Activated naive CD4-positive, alpha-beta T cell treated with anti-CD3 and anti-CD28 coated beads for 36 hours (primary cell): ENCODE measurements at regions not wholly inside any gene's neighbourhood (a gene's known extent, or its start where the extent isn't known, plus 50 kb on each side); places are given as distances from the start of the nearest gene placed in this dataset.
A peak's percentile ranks its signal among the peaks of the same experiment; 100 is the strongest.

ENCODE experiments used
- CTCF ChIA-PET: fragments of 350-600 bp; sonication (Branson Sonifier 250); formaldehyde crosslinking; loops from one replicate; lab custom pipeline; 2021; ENCODE audit warnings: antibody characterized with exemption; lab: Charles Lee
- DNase-seq: peaks from one replicate; pipeline ENCODE4 v3.0.0-alpha.2; 2020
- H3K27ac Mint-ChIP-seq: one replicate; pipeline ENCODE4 v1.8.0; 2021; ENCODE audit warnings: mild to moderate bottlenecking, mixed read lengths
- H3K27me3 Mint-ChIP-seq: one replicate; pipeline ENCODE4 v1.8.0; 2021; ENCODE audit warnings: low read depth, mixed read lengths
- H3K36me3 Mint-ChIP-seq: one replicate; pipeline ENCODE4 v1.8.0; 2021; ENCODE audit warnings: low read depth, mixed read lengths
- H3K4me1 Mint-ChIP-seq: one replicate; pipeline ENCODE4 v1.8.0; 2021; ENCODE audit warnings: low read depth, mixed read lengths
- H3K4me3 Mint-ChIP-seq: one replicate; pipeline ENCODE4 v1.8.0; 2021; ENCODE audit warnings: mild to moderate bottlenecking, moderate library complexity, mixed read lengths
- H3K9me3 Mint-ChIP-seq: one replicate; pipeline ENCODE4 v1.8.0; 2021; ENCODE audit warnings: mixed read lengths
- intact Hi-C: fragments of 100-400 bp; cut with micrococcal nuclease; formaldehyde crosslinking; loops from one replicate; pipeline ENCODE4 v1.15.1; 2023

GRCh38 chr12:125515887-125516286 lies 450.7 kb downstream of the AACS start:
- Mint-ChIP-seq H3K27me3 (no peaks in the 10 kb centered on the region), H3K4me1 (no peaks in the 10 kb centered on the region), H3K9me3 (no peaks in the 10 kb centered on the region), H3K4me3 (no peak overlapping the region), H3K36me3 (no peaks in the 10 kb centered on the region), H3K27ac (no peak overlapping the region)
- DNase-seq = no peak
- intact Hi-C loops = no loop called here
- CTCF ChIA-PET = no interaction called here

- intact Hi-C loops = no loop called here
These were observed 452.8 kb downstream of the AACS start for GRCh38 chr12:125518074-125518473.

GRCh38 chr12:125519026-125519651 lies 453.9 kb downstream of the AACS start:
- Mint-ChIP-seq H3K4me1 (no peaks in the 10 kb centered on the region), H3K4me3 (no peak overlapping the region), H3K27ac (no peak overlapping the region), H3K36me3 (no peaks in the 10 kb centered on the region), H3K27me3 (peaks cover 3% of the 10 kb centered on the region), H3K9me3 (peaks cover 3% of the 10 kb centered on the region)
- DNase-seq = no peak
- intact Hi-C loops = no loop called here
- CTCF ChIA-PET = no interaction called here

More at GRCh38 chr12:125518074-125518473, 452.8 kb downstream of the AACS start:
- H3K4me1 Mint-ChIP-seq = no peaks in the 10 kb centered on the region
- H3K9me3 Mint-ChIP-seq = peaks cover 3% of the 10 kb centered on the region
- CTCF ChIA-PET = no interaction called here
- H3K36me3 Mint-ChIP-seq = no peaks in the 10 kb centered on the region
- H3K4me3 Mint-ChIP-seq = no peak overlapping the region
- no peak for DNase-seq
- H3K27ac Mint-ChIP-seq = no peak overlapping the region
- peaks cover 3% of the 10 kb centered on the region for H3K27me3 Mint-ChIP-seq

GRCh38 chr12:125525879-125526278 lies 460.6 kb downstream of the AACS start:
- intact Hi-C loops = no loop called here
- CTCF ChIA-PET = no interaction called here
- Mint-ChIP-seq H3K9me3 (peaks cover 6% of the 10 kb centered on the region), H3K36me3 (no peaks in the 10 kb centered on the region), H3K4me1 (no peaks in the 10 kb centered on the region), H3K27ac (no peak overlapping the region), H3K27me3 (peaks cover 3% of the 10 kb centered on the region), H3K4me3 (no peak overlapping the region)
- no peak for DNase-seq

- Mint-ChIP-seq H3K36me3 (no peaks in the 10 kb centered on the region), H3K27ac (no peak overlapping the region), H3K9me3 (peaks cover 2% of the 10 kb centered on the region), H3K4me3 (no peak overlapping the region), H3K27me3 (peaks cover 5% of the 10 kb centered on the region), H3K4me1 (no peaks in the 10 kb centered on the region)
- CTCF ChIA-PET = no interaction called here
- DNase-seq = no peak
- intact Hi-C loops = no loop called here
These were observed 463.0 kb downstream of the AACS start for GRCh38 chr12:125528281-125528680.

GRCh38 chr12:125530201-125530600 lies 465.0 kb downstream of the AACS start:
- H3K4me1 Mint-ChIP-seq = no peaks in the 10 kb centered on the region

GRCh38 chr12:125530876-125531275 lies 465.6 kb downstream of the AACS start:
- Mint-ChIP-seq H3K27ac (no peak overlapping the region), H3K4me3 (no peak overlapping the region), H3K9me3 (no peaks in the 10 kb centered on the region), H3K4me1 (no peaks in the 10 kb centered on the region), H3K36me3 (no peaks in the 10 kb centered on the region), H3K27me3 (peaks cover 5% of the 10 kb centered on the region)
- intact Hi-C loops = loop anchor here (10.0 kb wide), 1 partner anchor 346 kb away; the partner anchor contains the start of gene TMEM132B
- CTCF ChIA-PET = no interaction called here
- DNase-seq = no peak

More at GRCh38 chr12:125530201-125530600, 465.0 kb downstream of the AACS start:
- H3K9me3 Mint-ChIP-seq = no peaks in the 10 kb centered on the region
- DNase-seq = no peak
- H3K27ac Mint-ChIP-seq = no peak overlapping the region
- CTCF ChIA-PET = interaction anchor here (1.1 kb wide), 1 partner anchor 199 kb away, joined by 6 read pairs; no protein-coding TSS in a partner anchor
- H3K4me3 Mint-ChIP-seq = no peak overlapping the region
- no peaks in the 10 kb centered on the region for H3K36me3 Mint-ChIP-seq
- peaks cover 5% of the 10 kb centered on the region for H3K27me3 Mint-ChIP-seq
- intact Hi-C loops = loop anchor here (10.0 kb wide), 1 partner anchor 345 kb away; the partner anchor contains the start of gene TMEM132B

GRCh38 chr12:125531574-125531973 lies 466.3 kb downstream of the AACS start:
- CTCF ChIA-PET = interaction anchor here (0.6 kb wide), 1 partner anchor 74 kb away, joined by 3 read pairs; no protein-coding TSS in a partner anchor
- Mint-ChIP-seq H3K9me3 (no peaks in the 10 kb centered on the region), H3K4me1 (no peaks in the 10 kb centered on the region), H3K27ac (no peak overlapping the region), H3K36me3 (no peaks in the 10 kb centered on the region), H3K4me3 (no peak overlapping the region), H3K27me3 (peaks cover 6% of the 10 kb centered on the region)
- DNase-seq = no peak
- intact Hi-C loops = loop anchor here (10.0 kb wide), 1 partner anchor 347 kb away; the partner anchor contains the start of gene TMEM132B

GRCh38 chr12:125533434-125534029 lies 468.3 kb downstream of the AACS start:
- Mint-ChIP-seq H3K4me1 (no peaks in the 10 kb centered on the region), H3K27ac (no peak overlapping the region), H3K9me3 (no peaks in the 10 kb centered on the region), H3K27me3 (peaks cover 6% of the 10 kb centered on the region), H3K36me3 (no peaks in the 10 kb centered on the region), H3K4me3 (no peak overlapping the region)
- CTCF ChIA-PET = interaction anchor here (0.6 to 1.3 kb wide), 2 partner anchors 9 to 1697 kb away, joined by 3 read pairs; no protein-coding TSS in a partner anchor
- DNase-seq = peak; percentile 38
- intact Hi-C loops = loop anchor here (10.0 kb wide), 1 partner anchor 349 kb away; the partner anchor contains the start of gene TMEM132B

- intact Hi-C loops = loop anchor here (10.0 kb wide), 1 partner anchor 354 kb away; the partner anchor contains the start of gene TMEM132B
- no peak for DNase-seq
- Mint-ChIP-seq H3K4me3 (no peak overlapping the region), H3K27me3 (peaks cover 3% of the 10 kb centered on the region), H3K4me1 (no peaks in the 10 kb centered on the region), H3K9me3 (no peaks in the 10 kb centered on the region), H3K27ac (no peak overlapping the region), H3K36me3 (no peaks in the 10 kb centered on the region)
- CTCF ChIA-PET = no interaction called here
These were observed 473.4 kb downstream of the AACS start for GRCh38 chr12:125538401-125539199.

- H3K27me3 Mint-ChIP-seq = peaks cover 3% of the 10 kb centered on the region
- DNase-seq = no peak
- no peak overlapping the region for H3K27ac Mint-ChIP-seq
- H3K4me3 Mint-ChIP-seq = no peak overlapping the region
- CTCF ChIA-PET = no interaction called here
- intact Hi-C loops = no loop called here
- no peaks in the 10 kb centered on the region for H3K4me1 Mint-ChIP-seq
- no peaks in the 10 kb centered on the region for H3K36me3 Mint-ChIP-seq
- peaks cover 2% of the 10 kb centered on the region for H3K9me3 Mint-ChIP-seq
These were observed 475.5 kb downstream of the AACS start for GRCh38 chr12:125540580-125541204.

GRCh38 chr12:125544960-125545359 lies 479.7 kb downstream of the AACS start:
- H3K4me3 Mint-ChIP-seq = no peak overlapping the region
- H3K36me3 Mint-ChIP-seq = no peaks in the 10 kb centered on the region
- H3K9me3 Mint-ChIP-seq = peaks cover 2% of the 10 kb centered on the region
- DNase-seq = no peak
- CTCF ChIA-PET = no interaction called here
- intact Hi-C loops = no loop called here
- no peak overlapping the region for H3K27ac Mint-ChIP-seq
- peaks cover 6% of the 10 kb centered on the region for H3K27me3 Mint-ChIP-seq
- no peaks in the 10 kb centered on the region for H3K4me1 Mint-ChIP-seq
